22Rv1 (cell line): ENCODE measurements at regions not wholly inside any gene's neighbourhood (a gene's known extent, or its start where the extent isn't known, plus 50 kb on each side); places are given as distances from the start of the nearest gene placed in this dataset.

Experiments
- CTCF ChIP-seq: fragments of 450-650 bp; IDR thresholded peaks from 2 replicates; pipeline ENCODE4 v1.5.1; 2017; ENCODE audit warnings: mild to moderate bottlenecking
- ZFX ChIP-seq: fragments of 450-650 bp; IDR thresholded peaks from 2 replicates; pipeline ENCODE4 v1.6.1; 2017; ENCODE audit warnings: antibody characterized with exemption, borderline replicate concordance

- TF ChIP-seq CTCF (no peak), ZFX (no peak)
Measured at GRCh38 chr6:98118397-98119045, 715.9 kb upstream of the POU3F2 start.
